Endothelial cell of umbilical vein (primary cell): ENCODE measurements at regions not wholly inside any gene's neighbourhood (a gene's known extent, or its start where the extent isn't known, plus 50 kb on each side); places are given as distances from the start of the nearest gene placed in this dataset.

Source experiments
- BruUV-seq: library from RNA; stranded (reverse); fragments of 400-500 nt; replicated peaks from 2 replicates; lab custom pipeline; 2021; lab: Mats Ljungman, UMichigan
- CTCF ChIA-PET: fragments of 300-600, 350-600 bp; sonication (Branson Sonifier 250); formaldehyde crosslinking; loops from one replicate; lab custom pipeline; 2021; ENCODE audit warnings: antibody characterized with exemption, inconsistent platforms; lab: Charles Lee
- POLR2A ChIA-PET: fragments of 300-600, 350-600 bp; sonication (Branson Sonifier 250); formaldehyde crosslinking; loops from one replicate; lab custom pipeline; 2021; ENCODE audit warnings: antibody characterized with exemption, inconsistent platforms; lab: Charles Lee
- DNase-seq: peaks from one replicate; pipeline ENCODE4 v3.0.0-alpha.2; 2011; ENCODE audit warnings: low read depth, low spot score
- FAIRE-seq: peaks from 2 replicates; lab custom pipeline; 2011; peaks lifted over from hg19 to GRCh38; lab: Jason Lieb, UNC
- H2AFZ ChIP-seq: 2 replicates; pipeline ENCODE4 v1.6.0; 2012; ENCODE audit warnings: low read depth, low read length, control low read depth, inconsistent platforms
- H3K27ac ChIP-seq: 2 replicates; pipeline ENCODE4 v1.5.1; 2011; ENCODE audit warnings: low read depth, mild to moderate bottlenecking, control low read depth, low read length, moderate library complexity; ENCODE audit not compliant: insufficient read depth
- H3K27me3 ChIP-seq, 2 experiments: 2 replicates each; pipeline versions ENCODE4 v1.6.0 to v1.6.1; 2011; ENCODE audit warnings: low read length in 2 of 2, mixed read lengths in 1 of 2; ENCODE audit not compliant: control insufficient read depth in 2 of 2, insufficient read depth in 2 of 2
- H3K36me3 ChIP-seq, 2 experiments: 2 replicates in 1 of 2; 3 replicates in 1 of 2; pipeline ENCODE4 v1.5.1; 2011; ENCODE audit warnings: low read length in 2 of 2, mild to moderate bottlenecking in 1 of 2, moderate library complexity in 1 of 2; ENCODE audit not compliant: control insufficient read depth in 2 of 2, insufficient read depth in 2 of 2; ENCODE audit errors: extremely low read depth in 1 of 2
- H3K4me1 ChIP-seq: 3 replicates; pipeline ENCODE4 v1.5.1; 2011; ENCODE audit warnings: mild to moderate bottlenecking, low read length; ENCODE audit not compliant: control insufficient read depth, insufficient read depth; ENCODE audit errors: extremely low read depth
- H3K4me2 ChIP-seq: 2 replicates; pipeline ENCODE4 v1.6.1; 2011; ENCODE audit warnings: low read length, control low read depth, mixed read lengths; ENCODE audit not compliant: insufficient read depth
- H3K4me3 ChIP-seq, 3 experiments: fragments of 200-600 bp in 1 of 3; sonication (generic), shearing (Covaris generic) in 1 of 3; replicated peaks in 1 of 3; 2 replicates each; pipeline ENCODE4 v1.5.1; 2011 to 2016; ENCODE audit warnings: control low read depth in 3 of 3, low read length in 3 of 3, mild to moderate bottlenecking in 2 of 3, inconsistent platforms in 1 of 3, low read depth in 1 of 3, moderate library complexity in 1 of 3; ENCODE audit not compliant: insufficient read depth in 1 of 3
- H3K79me2 ChIP-seq: 2 replicates; pipeline ENCODE4 v1.6.0; 2012; ENCODE audit warnings: low read length, inconsistent platforms; ENCODE audit not compliant: control insufficient read depth, insufficient read depth
- H3K9ac ChIP-seq: replicated peaks from 2 replicates; pipeline ENCODE3; 2011; ENCODE audit warnings: low read length, control low read depth; ENCODE audit not compliant: insufficient read depth; ENCODE audit errors: extremely low read depth
- H3K9me1 ChIP-seq: replicated peaks from 3 replicates; pipeline ENCODE4 v1.6.0; 2011; ENCODE audit warnings: mild to moderate bottlenecking, low read length; ENCODE audit not compliant: control insufficient read depth, insufficient read depth; ENCODE audit errors: extremely low read depth
- H3K9me3 ChIP-seq: replicated peaks from 2 replicates; pipeline ENCODE4 v1.5.1; 2012; ENCODE audit warnings: low read length, inconsistent platforms; ENCODE audit not compliant: control insufficient read depth, insufficient read depth
- H4K20me1 ChIP-seq: replicated peaks from 2 replicates; pipeline ENCODE3; 2011; ENCODE audit warnings: mild to moderate bottlenecking, low read length; ENCODE audit not compliant: control insufficient read depth, insufficient read depth; ENCODE audit errors: extremely low read depth
- CTCF ChIP-seq, 2 donors: IDR thresholded peaks; 1 replicate in 1 of 2; 2 replicates in 1 of 2; pipeline ENCODE4 v1.5.1; 2011; ENCODE audit warnings: low read length in 2 of 2, mild to moderate bottlenecking in 2 of 2, moderate library complexity in 2 of 2, control low read depth in 1 of 2, inconsistent platforms in 1 of 2, low read depth in 1 of 2; ENCODE audit not compliant: insufficient read depth in 1 of 2; ENCODE audit errors: extremely low read depth in 1 of 2
- EZH2 ChIP-seq: IDR thresholded peaks from 2 replicates; pipeline ENCODE4 v1.6.1; 2012; ENCODE audit warnings: borderline replicate concordance, low read depth, mild to moderate bottlenecking, moderate library complexity, low read length, inconsistent platforms; ENCODE audit not compliant: severe bottlenecking
- FOS ChIP-seq: IDR thresholded peaks from 2 replicates; pipeline ENCODE4 v1.6.1; 2011; ENCODE audit warnings: mild to moderate bottlenecking, low read length, moderate library complexity, borderline replicate concordance; ENCODE audit not compliant: insufficient read depth
- GATA2 ChIP-seq: IDR thresholded peaks from 2 replicates; pipeline ENCODE4 v1.7.0; 2011; ENCODE audit warnings: low read depth, mild to moderate bottlenecking, moderate library complexity, mixed read lengths, low read length; ENCODE audit not compliant: insufficient read length, insufficient read depth
- JUN ChIP-seq: IDR thresholded peaks from 2 replicates; pipeline ENCODE4 v1.6.1; 2011; ENCODE audit warnings: borderline replicate concordance, low read depth; ENCODE audit not compliant: insufficient read length, insufficient read depth
- MAX ChIP-seq: IDR thresholded peaks from 2 replicates; pipeline ENCODE4 v1.6.1; 2011; ENCODE audit not compliant: insufficient read depth, insufficient read length
- MYC ChIP-seq: IDR thresholded peaks from one replicate; pipeline ENCODE4 v1.6.1; 2011; ENCODE audit warnings: mild to moderate bottlenecking, low read depth, low read length
- POLR2A ChIP-seq: IDR thresholded peaks from 2 replicates; pipeline ENCODE4 v1.6.1; 2012; ENCODE audit warnings: low read depth, mild to moderate bottlenecking, control low read depth, low read length
- POLR2AphosphoS5 ChIP-seq: IDR thresholded peaks from 2 replicates; pipeline ENCODE4 v1.6.1; 2012; ENCODE audit warnings: low read depth, mild to moderate bottlenecking, control low read depth, low read length, moderate library complexity; ENCODE audit not compliant: insufficient read depth
- dilution Hi-C: fragments of 300-500 bp; cut with MboI; formaldehyde crosslinking; loops from one replicate; pipeline ENCODE4 v1.15.0; 2019; ENCODE audit warnings: low sequenced_read_pairs; ENCODE audit not compliant: extremely low pct_ligation_motif_present
- intact Hi-C: fragments of 100-400 bp; cut with micrococcal nuclease; formaldehyde crosslinking; loops from one replicate; pipeline ENCODE4 v1.10.0; 2022

GRCh38 chr3:54064486-54064885 lies 57.9 kb upstream of the CACNA2D3 start:
- Histone ChIP-seq H3K4me3 (no peak overlapping the region), H3K9ac (no peak overlapping the region), H3K27ac (no peak overlapping the region), H3K4me1 (no peaks in the 10 kb centered on the region), H2AFZ (no peak overlapping the region), H3K9me3 (peaks cover 2% of the 10 kb centered on the region), H4K20me1 (no peaks in the 10 kb centered on the region), H3K4me2 (no peak overlapping the region), H3K9me1 (no peaks in the 10 kb centered on the region), H3K36me3 (no peaks in the 10 kb centered on the region), H3K79me2 (no peaks in the 10 kb centered on the region), H3K27me3 (no peaks in the 10 kb centered on the region)
- DNase-seq (no peak), FAIRE-seq (no peak)
- no TSS peak for BruUV-seq
- ChIA-PET POLR2A (no interaction called here), CTCF (no interaction called here)
- intact Hi-C loops (no loop called here), dilution Hi-C loops (no loop called here)
- no peak for TF ChIP-seq POLR2A
- no peak for TF ChIP-seq JUN
- no peak for TF ChIP-seq CTCF (IDR thresholded peaks at IDR 0.05; ENCODE audit: extremely low read depth in 1 of 2, insufficient read depth in 1 of 2, low read depth in 1 of 2, low read length in 2 of 2)
- no peak for TF ChIP-seq GATA2
- TF ChIP-seq MAX: no peak
- no peak for TF ChIP-seq FOS
- no peak for TF ChIP-seq POLR2AphosphoS5
- no peak for TF ChIP-seq MYC
- no peak for TF ChIP-seq EZH2
